ENCODE measurements at regions not wholly inside any gene's neighbourhood (a gene's known extent, or its start where the extent isn't known, plus 50 kb on each side); places are given as distances from the start of the nearest gene placed in this dataset.

DNA sequence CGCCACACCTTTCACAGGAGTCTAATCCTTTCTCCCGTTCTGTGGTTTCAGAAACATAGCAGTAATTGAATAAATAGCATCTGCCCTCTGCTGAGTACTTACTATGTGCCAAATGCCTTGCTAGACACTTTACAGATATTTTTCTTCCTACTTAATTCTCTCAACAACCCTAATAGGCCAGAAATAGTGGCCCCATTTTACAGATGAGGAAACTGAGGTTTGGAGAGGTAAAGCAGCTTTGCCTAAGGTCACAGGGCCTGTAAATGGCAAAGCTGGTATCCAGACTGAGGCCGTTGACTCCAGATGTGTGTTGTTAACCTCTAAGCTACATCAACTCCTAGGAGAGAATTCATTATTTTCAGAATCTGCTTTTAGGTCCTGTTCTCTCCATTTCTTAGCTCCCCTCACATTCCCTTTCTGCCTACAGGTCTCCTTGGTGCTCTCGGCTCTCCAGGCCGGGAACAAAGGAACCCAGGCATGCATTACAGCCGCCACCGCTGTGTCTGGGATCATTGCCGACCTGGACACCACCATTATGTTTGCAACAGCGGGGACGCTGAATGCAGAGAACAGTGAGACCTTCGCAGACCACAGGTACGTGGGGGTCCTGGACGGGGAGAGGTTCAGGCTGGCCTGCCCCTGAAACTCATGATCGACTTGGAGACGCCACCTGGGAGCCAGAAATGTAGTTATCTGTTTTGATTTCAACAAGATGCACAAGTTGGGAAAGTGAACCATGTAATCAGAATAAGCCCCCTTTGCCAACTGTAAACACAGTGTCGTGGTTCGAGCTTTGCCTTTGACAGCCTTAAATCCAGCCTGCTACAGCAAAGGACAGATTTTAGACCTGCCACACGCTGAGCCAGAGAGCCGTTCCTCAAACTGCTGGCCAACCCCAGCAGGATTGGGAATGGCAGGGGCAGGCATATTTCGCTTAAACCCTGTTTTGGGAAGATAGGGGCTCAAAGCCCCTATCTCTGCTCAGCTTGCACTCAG is 246.5 kb upstream of the TPM1 start:
- TF ChIP-seq, protein P1, sequence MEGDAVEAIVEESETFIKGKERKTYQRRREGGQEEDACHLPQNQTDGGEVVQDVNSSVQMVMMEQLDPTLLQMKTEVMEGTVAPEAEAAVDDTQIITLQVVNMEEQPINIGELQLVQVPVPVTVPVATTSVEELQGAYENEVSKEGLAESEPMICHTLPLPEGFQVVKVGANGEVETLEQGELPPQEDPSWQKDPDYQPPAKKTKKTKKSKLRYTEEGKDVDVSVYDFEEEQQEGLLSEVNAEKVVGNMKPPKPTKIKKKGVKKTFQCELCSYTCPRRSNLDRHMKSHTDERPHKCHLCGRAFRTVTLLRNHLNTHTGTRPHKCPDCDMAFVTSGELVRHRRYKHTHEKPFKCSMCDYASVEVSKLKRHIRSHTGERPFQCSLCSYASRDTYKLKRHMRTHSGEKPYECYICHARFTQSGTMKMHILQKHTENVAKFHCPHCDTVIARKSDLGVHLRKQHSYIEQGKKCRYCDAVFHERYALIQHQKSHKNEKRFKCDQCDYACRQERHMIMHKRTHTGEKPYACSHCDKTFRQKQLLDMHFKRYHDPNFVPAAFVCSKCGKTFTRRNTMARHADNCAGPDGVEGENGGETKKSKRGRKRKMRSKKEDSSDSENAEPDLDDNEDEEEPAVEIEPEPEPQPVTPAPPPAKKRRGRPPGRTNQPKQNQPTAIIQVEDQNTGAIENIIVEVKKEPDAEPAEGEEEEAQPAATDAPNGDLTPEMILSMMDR (IDR thresholded peaks at IDR 0.05) = no peak
- no peak for TF ChIP-seq EZH2 (IDR thresholded peaks at IDR 0.05; ENCODE audit: borderline replicate concordance, insufficient read depth, low read depth, low read length, poor library complexity, severe bottlenecking)
- Mint-ChIP-seq H3K27me3 (peaks cover 8% of the 10 kb centered on the region), H3K9me3 (ENCODE audit: insufficient read depth) (no peaks in the 10 kb centered on the region), H3K27ac (no peak overlapping the region), H3K4me1 (no peaks in the 10 kb centered on the region), H3K4me3 (no peak overlapping the region)
- Histone ChIP-seq H3K79me2 (ENCODE audit: control insufficient read depth, insufficient read depth, low read length) (no peaks in the 10 kb centered on the region), H3K9me3 (ENCODE audit: control extremely low read depth in 1 of 3, control insufficient read depth in 2 of 3, insufficient read depth in 1 of 3, low read length in 2 of 3) (no peaks in the 10 kb centered on the region), H4K20me1 (ENCODE audit: control insufficient read depth, insufficient read depth, low read length, poor library complexity, severe bottlenecking) (no peaks in the 10 kb centered on the region), H2AFZ (ENCODE audit: insufficient read depth, low read depth, low read length, poor library complexity, severe bottlenecking) (no peak overlapping the region), H3K4me3 (ENCODE audit: control extremely low read depth in 1 of 5, extremely low read depth in 1 of 5, insufficient read depth in 1 of 5, low read depth in 2 of 5, low read length in 4 of 5) (no peak overlapping the region), H3K27me3 (replicated peaks in 1 of 4; ENCODE audit: control extremely low read depth in 1 of 4, control insufficient read depth in 3 of 4, insufficient read depth in 4 of 4, low read length in 3 of 4) (no peaks in the 10 kb centered on the region), H3K9ac (ENCODE audit: low read length) (no peak overlapping the region), H3K36me3 (replicated peaks in 1 of 2; ENCODE audit: control extremely low read depth in 1 of 2, control insufficient read depth in 1 of 2, extremely low read depth in 1 of 2, insufficient read depth in 2 of 2, low read length in 1 of 2) (no peaks in the 10 kb centered on the region), H3K27ac (ENCODE audit: low read length in 2 of 2) (no peak overlapping the region), H3K4me1 (ENCODE audit: control insufficient read depth in 2 of 2, insufficient read depth in 2 of 2, low read length in 2 of 2) (no peaks in the 10 kb centered on the region), H3K4me2 (replicated peaks; ENCODE audit: low read depth, low read length, poor library complexity, severe bottlenecking) (no peak overlapping the region)
- ChIA-PET POLR2A (no interaction called here), CTCF (no interaction called here)
- ATAC-seq (ENCODE audit: low read depth) (no peak), DNase-seq (no peak)
- WGBS (ENCODE audit: insufficient coverage) = 95% methylated on average over 20 of the region's 20 CpGs
- intact Hi-C loops (cut with micrococcal nuclease) = no loop called here

DNA sequence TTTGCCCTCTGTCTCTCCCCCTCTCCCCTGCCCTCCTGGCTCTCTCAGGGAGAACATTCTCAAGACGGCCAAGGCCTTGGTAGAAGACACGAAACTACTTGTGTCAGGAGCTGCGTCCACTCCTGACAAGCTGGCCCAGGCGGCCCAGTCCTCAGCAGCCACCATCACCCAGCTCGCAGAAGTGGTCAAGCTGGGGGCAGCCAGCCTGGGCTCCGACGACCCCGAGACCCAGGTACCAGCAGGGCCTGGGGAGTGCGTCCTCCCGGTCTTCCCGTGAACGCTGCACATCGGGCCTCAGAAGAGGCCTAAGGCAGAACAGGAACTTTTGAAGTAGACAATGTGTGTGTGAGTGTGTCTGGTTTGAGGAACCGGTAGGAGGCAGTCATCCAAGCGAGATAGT is 245.4 kb upstream of the TPM1 start:
- no peak overlapping the region for H3K27ac Mint-ChIP-seq
- ChIA-PET CTCF (no interaction called here), POLR2A (no interaction called here)
- WGBS (ENCODE audit: insufficient coverage) = 96% methylated on average over 15 of the region's 15 CpGs
- DNase-seq = no peak
- ATAC-seq (ENCODE audit: low read depth) = no peak
- Histone ChIP-seq H3K27me3 (replicated peaks in 1 of 4; ENCODE audit: control extremely low read depth in 1 of 4, control insufficient read depth in 3 of 4, insufficient read depth in 4 of 4, low read length in 3 of 4) (no peaks in the 10 kb centered on the region), H3K4me2 (replicated peaks; ENCODE audit: low read depth, low read length, poor library complexity, severe bottlenecking) (no peak overlapping the region), H3K36me3 (replicated peaks in 1 of 2; ENCODE audit: control extremely low read depth in 1 of 2, control insufficient read depth in 1 of 2, extremely low read depth in 1 of 2, insufficient read depth in 2 of 2, low read length in 1 of 2) (no peaks in the 10 kb centered on the region), H4K20me1 (ENCODE audit: control insufficient read depth, insufficient read depth, low read length, poor library complexity, severe bottlenecking) (no peaks in the 10 kb centered on the region), H3K9ac (ENCODE audit: low read length) (no peak overlapping the region), H3K4me3 (ENCODE audit: control extremely low read depth in 1 of 5, extremely low read depth in 1 of 5, insufficient read depth in 1 of 5, low read depth in 2 of 5, low read length in 4 of 5) (no peak overlapping the region), H2AFZ (ENCODE audit: insufficient read depth, low read depth, low read length, poor library complexity, severe bottlenecking) (no peak overlapping the region), H3K9me3 (ENCODE audit: control extremely low read depth in 1 of 3, control insufficient read depth in 2 of 3, insufficient read depth in 1 of 3, low read length in 2 of 3) (no peaks in the 10 kb centered on the region), H3K4me1 (ENCODE audit: control insufficient read depth in 2 of 2, insufficient read depth in 2 of 2, low read length in 2 of 2) (no peaks in the 10 kb centered on the region), H3K27ac (ENCODE audit: low read length in 2 of 2) (no peak overlapping the region), H3K79me2 (ENCODE audit: control insufficient read depth, insufficient read depth, low read length) (no peaks in the 10 kb centered on the region)
- intact Hi-C loops (cut with micrococcal nuclease) = no loop called here
- no peak overlapping the region for H3K4me3 Mint-ChIP-seq
- no peaks in the 10 kb centered on the region for H3K9me3 Mint-ChIP-seq (ENCODE audit: insufficient read depth)
- no peak for TF ChIP-seq EZH2 (IDR thresholded peaks at IDR 0.05; ENCODE audit: borderline replicate concordance, insufficient read depth, low read depth, low read length, poor library complexity, severe bottlenecking)
- TF ChIP-seq, protein P1 (IDR thresholded peaks at IDR 0.05) = no peak
- H3K4me1 Mint-ChIP-seq = no peaks in the 10 kb centered on the region
- peaks cover 8% of the 10 kb centered on the region for H3K27me3 Mint-ChIP-seq

Data from B cell (primary cell).